ENCODE measurements at regions not wholly inside any gene's neighbourhood (a gene's known extent, or its start where the extent isn't known, plus 50 kb on each side); places are given as distances from the start of the nearest gene placed in this dataset.

DNA sequence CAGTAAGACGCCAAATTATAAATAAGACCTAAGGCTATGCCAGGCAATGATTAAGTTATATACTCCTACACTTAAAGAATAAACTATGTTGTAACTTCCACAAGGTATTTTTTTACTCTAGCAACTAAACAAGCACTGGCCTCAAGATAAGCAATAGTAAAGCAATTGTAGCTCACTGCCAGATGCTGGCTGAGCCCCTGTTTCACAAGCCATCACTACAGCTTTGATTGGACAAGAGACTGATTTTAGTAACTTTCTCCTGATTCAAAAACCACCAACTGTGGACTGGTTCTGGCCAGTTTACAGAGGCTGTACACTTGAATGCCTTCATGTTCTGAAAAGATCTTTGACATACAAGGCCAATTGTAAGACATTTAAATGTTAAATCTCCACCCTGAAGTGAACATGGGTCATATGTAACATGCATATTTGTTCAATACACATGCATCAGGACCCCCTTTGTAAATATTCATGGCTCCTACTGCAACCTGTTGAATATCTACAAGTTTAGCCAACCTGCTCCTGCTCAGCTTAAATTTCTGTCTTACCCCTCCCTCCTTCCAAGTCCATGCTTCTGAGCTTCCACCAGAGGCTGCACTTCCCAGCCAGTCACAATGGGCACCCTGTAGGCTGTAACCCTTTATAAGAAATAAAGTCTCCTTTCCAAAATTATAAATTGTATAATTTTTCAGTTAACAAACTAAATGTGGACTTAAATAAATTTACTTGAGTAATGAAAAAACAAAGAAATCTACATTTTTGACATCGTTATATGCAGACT is 423.6 kb downstream of the ANKRD50 start:
- 62% methylated on average over 2 of the region's 2 CpGs for WGBS (ENCODE audit: insufficient coverage, low coverage, low lambda C conversion rate, missing lambda C conversion rate)
- TF ChIP-seq POLR2A (IDR thresholded peaks at IDR 0.05) = no peak
- TF ChIP-seq, protein P1, sequence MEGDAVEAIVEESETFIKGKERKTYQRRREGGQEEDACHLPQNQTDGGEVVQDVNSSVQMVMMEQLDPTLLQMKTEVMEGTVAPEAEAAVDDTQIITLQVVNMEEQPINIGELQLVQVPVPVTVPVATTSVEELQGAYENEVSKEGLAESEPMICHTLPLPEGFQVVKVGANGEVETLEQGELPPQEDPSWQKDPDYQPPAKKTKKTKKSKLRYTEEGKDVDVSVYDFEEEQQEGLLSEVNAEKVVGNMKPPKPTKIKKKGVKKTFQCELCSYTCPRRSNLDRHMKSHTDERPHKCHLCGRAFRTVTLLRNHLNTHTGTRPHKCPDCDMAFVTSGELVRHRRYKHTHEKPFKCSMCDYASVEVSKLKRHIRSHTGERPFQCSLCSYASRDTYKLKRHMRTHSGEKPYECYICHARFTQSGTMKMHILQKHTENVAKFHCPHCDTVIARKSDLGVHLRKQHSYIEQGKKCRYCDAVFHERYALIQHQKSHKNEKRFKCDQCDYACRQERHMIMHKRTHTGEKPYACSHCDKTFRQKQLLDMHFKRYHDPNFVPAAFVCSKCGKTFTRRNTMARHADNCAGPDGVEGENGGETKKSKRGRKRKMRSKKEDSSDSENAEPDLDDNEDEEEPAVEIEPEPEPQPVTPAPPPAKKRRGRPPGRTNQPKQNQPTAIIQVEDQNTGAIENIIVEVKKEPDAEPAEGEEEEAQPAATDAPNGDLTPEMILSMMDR (IDR thresholded peaks at IDR 0.05) = no peak
- intact Hi-C loops (cut with DNase I) = no loop called here

DNA sequence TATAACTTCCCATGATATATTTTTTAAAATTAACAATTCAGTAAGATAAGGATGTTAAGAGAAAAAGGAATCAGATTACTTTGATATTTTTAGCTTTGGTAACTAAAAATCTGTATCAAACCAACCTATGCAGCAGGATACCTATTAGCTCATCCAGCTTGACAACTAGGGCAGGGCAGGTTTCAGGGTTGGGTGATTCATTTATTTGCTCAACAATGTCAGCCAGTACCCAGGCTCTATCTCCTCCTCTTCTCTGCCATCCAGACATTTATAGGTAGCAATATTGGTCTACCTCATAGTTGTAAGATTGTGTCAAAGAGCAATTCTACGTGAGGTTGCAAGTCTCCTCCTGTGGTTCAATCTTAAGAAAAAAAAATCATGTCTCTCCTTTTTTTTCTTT is 421.9 kb downstream of the ANKRD50 start:
- Histone ChIP-seq H3K4me3 (no peak overlapping the region), H3K9me3 (no peaks in the 10 kb centered on the region), H3K4me1 (no peaks in the 10 kb centered on the region), H3K36me3 (no peaks in the 10 kb centered on the region), H3K27ac (no peak overlapping the region), H3K27me3 (no peaks in the 10 kb centered on the region)
- intact Hi-C loops (cut with DNase I) = no loop called here
- ATAC-seq (no peak), DNase-seq (no peak)
- TF ChIP-seq, protein P1 (IDR thresholded peaks at IDR 0.05) = no peak
- no peak for TF ChIP-seq POLR2A (IDR thresholded peaks at IDR 0.05)
- WGBS (ENCODE audit: insufficient coverage, low coverage, low lambda C conversion rate, missing lambda C conversion rate) = 62% methylated on average over 1 of the region's 1 CpG

More for the DNA sequence above, 423.6 kb downstream of the ANKRD50 start:
- H3K36me3 ChIP-seq = no peaks in the 10 kb centered on the region
- ATAC-seq = no peak
- H3K27me3 ChIP-seq = no peaks in the 10 kb centered on the region
- H3K27ac ChIP-seq = no peak overlapping the region
- H3K9me3 ChIP-seq = no peaks in the 10 kb centered on the region
- no peak for DNase-seq
- no peak overlapping the region for H3K4me3 ChIP-seq
- H3K4me1 ChIP-seq = no peaks in the 10 kb centered on the region

DNA sequence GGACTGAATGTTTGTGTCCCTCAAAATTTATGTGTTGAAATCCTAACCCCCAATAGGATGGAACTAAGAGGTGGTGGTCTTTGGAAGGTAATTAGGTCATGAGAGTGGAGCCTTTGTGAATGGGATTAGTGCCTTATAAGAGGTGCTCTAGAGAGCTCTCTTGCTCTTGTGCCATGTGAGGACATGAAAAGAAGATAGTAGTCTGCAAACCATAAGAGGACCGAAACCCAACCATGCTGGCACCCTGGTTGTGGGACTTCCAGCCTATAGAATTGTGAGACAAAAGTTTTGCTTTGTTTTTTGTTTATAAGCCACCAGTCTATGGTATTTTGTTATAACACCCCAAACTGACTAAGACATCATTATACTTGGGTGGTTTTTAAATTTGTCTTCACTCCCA is 417.1 kb downstream of the ANKRD50 start:
- intact Hi-C loops (cut with DNase I) = no loop called here
- no peak for ATAC-seq
- no peak overlapping the region for H3K27ac ChIP-seq
- H3K4me3 ChIP-seq = no peak overlapping the region
- H3K27me3 ChIP-seq = no peaks in the 10 kb centered on the region
- no CpG with 5 or more reads among the region's 1 CpG for WGBS (ENCODE audit: insufficient coverage, low coverage, low lambda C conversion rate, missing lambda C conversion rate)
- H3K9me3 ChIP-seq = no peaks in the 10 kb centered on the region
- no peak for DNase-seq
- H3K4me1 ChIP-seq = no peaks in the 10 kb centered on the region
- TF ChIP-seq POLR2A (IDR thresholded peaks at IDR 0.05) = no peak
- TF ChIP-seq, protein P1 (IDR thresholded peaks at IDR 0.05) = no peak
- no peaks in the 10 kb centered on the region for H3K36me3 ChIP-seq

DNA sequence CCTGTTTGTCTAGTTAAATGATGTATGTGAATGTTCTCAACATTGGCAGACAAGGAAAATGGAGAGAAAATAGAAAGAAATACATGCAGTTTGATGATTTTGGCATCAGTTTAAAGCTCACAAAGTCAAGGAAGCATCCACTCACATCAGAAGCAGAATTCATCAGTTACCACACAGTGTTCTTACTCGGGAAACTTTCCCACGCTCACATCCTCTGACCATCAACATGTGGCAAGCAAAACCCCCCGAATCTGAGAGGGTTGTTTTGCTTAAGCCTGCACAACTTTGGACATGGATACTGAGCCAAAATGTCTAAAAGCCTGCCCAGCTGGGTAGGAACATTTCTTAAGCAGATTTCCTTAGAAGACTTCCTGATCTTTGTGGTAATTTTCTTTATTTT is 407.6 kb downstream of the ANKRD50 start:
- TF ChIP-seq, protein P1 (IDR thresholded peaks at IDR 0.05) = no peak
- no peak for TF ChIP-seq POLR2A (IDR thresholded peaks at IDR 0.05)
- ATAC-seq = no peak
- Histone ChIP-seq H3K4me1 (no peaks in the 10 kb centered on the region), H3K9me3 (no peaks in the 10 kb centered on the region), H3K27ac (no peak overlapping the region), H3K27me3 (no peaks in the 10 kb centered on the region), H3K4me3 (no peak overlapping the region), H3K36me3 (no peaks in the 10 kb centered on the region)
- intact Hi-C loops (cut with DNase I) = no loop called here
- no peak for DNase-seq
- WGBS (ENCODE audit: insufficient coverage, low coverage, low lambda C conversion rate, missing lambda C conversion rate) = 73% methylated on average over 3 of the region's 3 CpGs
